ENCODE measurements at regions not wholly inside any gene's neighbourhood (a gene's known extent, or its start where the extent isn't known, plus 50 kb on each side); places are given as distances from the start of the nearest gene placed in this dataset.
A peak's percentile ranks its signal among the peaks of the same experiment; 100 is the strongest.
"Not testable (repeated sequence)": the region's sequence is repeated elsewhere in the genome, so short reads cannot be mapped to it uniquely, and the experiment has no call there.

DNA sequence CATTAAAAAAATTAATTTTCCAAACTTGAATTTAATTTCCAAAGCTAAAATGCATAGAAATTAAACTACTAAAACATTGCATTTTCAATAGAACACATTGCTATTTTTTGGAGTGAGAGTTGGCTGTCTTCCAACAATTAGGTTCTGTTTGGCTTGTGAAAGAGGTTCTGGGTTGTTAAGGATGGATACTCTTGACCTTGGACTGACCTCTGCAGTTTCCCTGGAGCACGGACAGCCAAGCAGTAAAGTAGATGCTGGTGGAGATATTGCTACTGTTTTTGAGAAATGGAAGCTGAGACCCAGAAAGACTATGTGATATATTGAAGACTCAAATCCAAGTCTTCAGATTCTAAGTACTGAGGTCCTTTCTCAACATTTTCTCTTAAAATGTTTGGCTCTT, 95.9 kb upstream of the CHD6 start:
- DNase-seq: no peak

- DNase-seq: no peak
Observed at GRCh38 chr20:41704896-41705295, 86.7 kb upstream of the CHD6 start.

DNA sequence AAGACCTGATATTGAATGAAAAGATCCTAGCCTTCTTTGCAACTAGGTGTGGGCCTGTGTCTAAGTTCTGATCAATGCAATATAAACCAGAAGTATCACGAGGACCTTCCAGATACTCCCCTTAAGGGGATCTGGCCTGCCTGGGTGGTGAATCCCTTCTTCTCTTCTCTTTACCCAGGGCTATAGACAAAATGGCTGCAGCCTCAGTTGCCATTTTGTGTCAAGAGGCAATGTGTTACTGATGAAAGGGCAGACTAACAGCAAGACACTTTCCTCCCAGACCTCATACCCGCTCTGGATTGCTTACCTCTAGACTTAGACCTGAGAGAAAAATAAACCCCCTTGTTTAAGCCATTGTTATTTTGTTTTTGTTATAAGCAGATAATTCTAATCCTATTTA, 84.5 kb upstream of the CHD6 start:
- DNase-seq: no peak

DNA sequence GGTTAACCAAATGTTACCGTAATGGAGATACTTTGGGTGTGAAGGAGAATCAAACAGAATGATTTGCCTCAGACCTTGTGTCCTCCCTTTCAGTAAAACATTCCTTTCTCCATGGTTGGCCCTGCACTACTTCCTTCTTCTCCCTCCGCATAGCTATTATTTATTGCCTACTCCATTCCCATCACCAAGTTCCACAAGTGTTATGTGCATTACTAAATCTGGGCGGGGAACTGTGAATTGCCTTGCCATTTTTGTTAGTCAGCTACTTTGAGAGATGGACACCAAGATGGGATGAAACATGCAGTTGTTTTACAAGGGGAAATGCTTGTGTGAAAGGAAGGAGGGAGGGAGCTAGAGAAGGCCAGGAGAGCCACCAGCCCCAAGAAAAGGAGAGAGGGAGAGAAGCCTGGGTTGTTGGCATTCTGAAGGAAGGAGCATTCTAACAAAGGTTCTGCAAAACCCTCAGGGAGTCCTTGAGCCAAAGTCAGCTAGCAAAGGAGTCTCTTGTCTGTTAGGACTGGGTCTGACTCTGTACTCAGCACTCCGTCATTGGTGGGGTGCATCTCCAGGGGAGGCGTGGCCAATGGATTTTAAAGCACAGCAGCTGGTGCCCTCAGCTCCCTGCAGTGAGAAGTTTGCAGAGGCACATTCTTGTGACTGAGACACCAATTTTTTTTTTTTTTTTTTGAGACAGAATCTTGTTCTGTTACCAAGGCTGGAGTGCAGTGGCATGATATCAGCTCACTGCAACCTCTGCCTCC, 83.6 kb upstream of the CHD6 start:
- DNase-seq: no peak

- not testable (repeated sequence) for DNase-seq
Observed at GRCh38 chr20:41699673-41700072, 81.5 kb upstream of the CHD6 start.

DNA sequence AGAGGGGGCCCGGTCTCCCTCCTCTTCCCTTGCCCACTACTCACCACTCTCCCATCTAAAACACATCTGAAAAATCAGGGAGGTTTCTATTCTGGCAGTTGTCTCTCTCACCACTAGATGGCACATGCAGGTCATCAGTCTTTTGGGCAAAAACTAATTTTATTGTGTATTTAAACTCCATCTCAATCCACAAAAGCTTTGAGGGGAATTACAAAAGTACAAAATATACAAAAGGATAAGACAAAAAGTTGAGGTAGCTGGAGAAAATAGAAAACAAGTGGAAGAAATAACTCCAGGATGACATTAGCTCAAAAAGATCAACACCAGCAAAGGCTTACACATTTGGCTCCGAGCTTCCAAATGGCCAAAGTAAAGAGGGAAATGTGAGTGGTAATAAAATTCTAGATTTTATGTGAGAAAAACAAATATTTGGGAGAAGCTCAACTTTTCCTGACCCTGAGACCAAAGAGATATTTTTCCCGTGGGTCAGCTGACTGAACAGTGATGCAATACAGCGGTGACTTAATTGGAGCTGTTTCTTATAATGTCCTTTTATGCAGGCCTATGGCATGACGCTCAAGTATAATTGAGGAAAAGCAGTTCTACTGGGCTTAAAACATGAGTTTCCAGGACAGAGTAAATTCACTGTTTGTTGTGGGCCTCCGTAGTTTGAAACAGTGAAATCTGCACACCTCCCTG, 79.8 kb upstream of the CHD6 start:
- no peak for DNase-seq

GRCh38 chr20:41696428-41696827, 78.3 kb upstream of the CHD6 start:
- DNase-seq: no peak

- no peak for DNase-seq
Observed at GRCh38 chr20:41694796-41695195, 76.6 kb upstream of the CHD6 start.

DNA sequence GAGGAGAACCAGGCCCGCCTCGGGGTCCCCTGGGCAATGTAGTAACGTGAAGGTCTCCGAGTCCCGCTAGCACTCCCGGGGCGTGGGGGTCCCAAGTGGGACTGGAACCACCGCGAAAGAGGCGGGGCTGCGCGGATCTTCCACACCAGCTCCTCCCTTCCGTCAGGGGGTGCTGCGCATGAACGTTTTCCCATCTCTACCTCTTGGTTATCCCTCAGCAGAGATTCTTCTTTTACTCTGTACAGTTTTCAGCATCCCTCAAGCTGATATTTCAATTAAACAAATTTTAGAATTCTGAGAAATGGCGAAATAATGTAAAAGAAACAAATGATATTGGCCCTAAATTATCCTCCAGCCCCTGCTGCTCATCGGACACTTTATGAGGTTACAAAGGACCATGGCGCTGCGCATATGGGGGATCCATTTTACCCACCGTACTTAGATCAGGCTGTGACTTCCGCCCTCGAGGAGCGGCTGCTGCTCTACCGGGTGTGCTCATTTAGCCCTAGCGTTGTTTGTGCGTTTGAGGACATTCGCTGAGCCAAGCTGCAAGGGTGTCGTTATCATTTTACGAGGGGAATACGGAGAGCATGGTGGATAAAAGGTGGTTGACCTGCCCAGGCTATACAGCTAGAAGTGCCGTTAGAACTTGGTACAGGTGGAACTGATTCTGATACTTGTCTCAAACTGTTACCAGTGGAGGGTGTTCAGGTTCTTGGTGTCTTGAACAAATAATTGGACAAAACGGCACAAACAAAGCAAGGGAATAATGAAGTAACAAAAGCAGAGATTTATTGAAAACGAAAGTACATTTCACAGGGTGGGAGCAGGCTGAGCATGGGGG, 75.2 kb upstream of the CHD6 start:
- peak; percentile 59 for DNase-seq

- DNase-seq: peak; percentile 71
Observed at GRCh38 chr20:41692479-41693135, 74.4 kb upstream of the CHD6 start.

DNA sequence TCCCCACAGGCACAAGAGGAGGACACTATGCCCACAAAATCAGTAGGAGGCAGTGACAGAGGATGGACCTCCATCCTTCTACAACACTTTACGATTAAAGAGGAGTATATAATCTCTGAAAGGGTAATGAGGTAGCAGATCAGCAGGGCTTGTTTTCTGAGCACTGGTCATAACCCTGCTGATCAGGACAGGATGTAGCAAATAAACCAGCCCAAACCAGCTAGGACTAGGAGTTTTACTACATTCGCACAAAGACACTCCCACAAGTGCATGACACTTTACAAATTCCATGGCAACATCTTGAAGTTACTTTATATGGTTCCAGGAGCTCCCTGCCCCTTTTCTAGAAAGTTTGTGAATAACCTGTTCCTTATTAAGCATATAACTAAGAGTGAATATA, 73.3 kb upstream of the CHD6 start:
- no peak for DNase-seq

- DNase-seq: no peak
Observed at GRCh38 chr20:41690702-41691101, 72.5 kb upstream of the CHD6 start.

GRCh38 chr20:41686961-41687360, 68.8 kb upstream of the CHD6 start:
- no peak for DNase-seq

DNA sequence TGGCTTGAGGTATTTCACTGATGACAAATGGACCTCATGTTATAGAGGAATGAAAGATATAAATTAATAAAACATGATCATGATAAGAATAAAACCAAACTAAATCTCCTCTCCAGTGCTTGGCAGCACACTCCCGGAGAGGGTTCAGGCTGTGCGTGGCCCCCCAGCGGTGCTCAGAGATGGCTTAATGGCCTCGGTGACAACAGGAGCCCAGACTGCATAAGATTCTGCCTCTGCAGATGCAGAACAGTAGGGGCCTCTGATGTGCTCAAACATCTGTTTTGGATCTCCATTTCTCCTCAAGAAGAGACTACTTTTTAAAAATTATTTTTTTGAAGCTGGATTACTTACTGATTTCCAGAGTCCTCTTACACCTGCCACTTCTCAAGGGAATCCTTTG, 67.0 kb upstream of the CHD6 start:
- not testable (repeated sequence) for DNase-seq

DNA sequence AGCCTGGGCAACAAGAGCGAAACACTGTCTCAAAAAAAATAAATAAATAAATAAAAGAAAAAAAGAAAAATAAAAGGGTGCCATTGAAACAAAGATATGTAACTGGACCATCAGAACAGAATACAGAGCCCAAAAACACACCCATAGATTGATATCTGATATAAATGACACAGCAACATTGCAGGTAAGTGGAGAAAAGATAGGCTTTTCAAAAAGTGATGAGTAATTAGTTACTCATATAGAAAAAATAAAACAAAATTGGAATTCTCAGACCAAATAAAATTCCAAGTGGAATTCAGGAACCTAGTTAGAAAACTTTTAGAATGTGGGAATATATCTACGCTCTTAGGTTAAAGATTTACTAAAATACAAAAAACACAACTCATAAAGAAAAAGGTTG, 60.6 kb upstream of the CHD6 start:
- no peak for DNase-seq

DNA sequence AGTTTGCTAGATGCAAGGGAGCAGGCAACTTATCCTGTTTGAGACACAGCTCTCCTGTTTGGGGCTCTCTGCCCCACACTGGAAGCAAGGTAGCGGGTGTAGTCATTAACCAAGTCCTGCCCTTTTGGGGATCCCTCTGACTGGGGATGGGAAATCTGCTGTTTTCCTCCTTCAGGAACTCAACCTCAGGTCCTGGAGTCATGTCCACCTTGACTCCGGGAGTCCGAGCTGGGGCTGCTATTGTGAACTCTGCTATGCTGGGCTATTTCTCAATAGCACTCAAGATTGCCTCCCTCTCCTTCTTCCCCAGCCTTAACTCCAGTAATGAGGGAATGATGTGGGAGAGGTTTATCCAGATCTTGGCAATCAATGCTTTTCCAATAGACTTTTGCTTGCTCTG, 54.1 kb upstream of the CHD6 start:
- DNase-seq: no peak

DNA sequence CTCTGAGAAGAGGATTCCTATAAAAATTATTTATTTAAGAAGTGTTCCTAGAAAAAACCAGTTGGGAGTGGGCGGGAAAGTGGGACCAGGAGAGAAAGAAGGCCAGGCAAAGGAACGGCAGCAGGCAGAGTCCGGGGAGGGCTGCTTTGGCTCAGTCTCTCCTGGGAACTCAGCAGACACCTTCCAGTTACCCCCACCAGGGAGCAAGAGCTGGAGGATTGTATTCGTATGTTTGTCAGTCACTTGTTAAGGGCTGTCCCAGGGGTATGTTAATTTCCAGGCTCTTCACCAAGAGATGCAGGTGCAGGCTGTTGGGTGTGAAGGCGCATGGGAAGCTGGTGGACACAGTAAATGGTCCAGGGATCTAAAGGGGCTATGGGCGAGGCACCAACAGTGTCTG, 53.0 kb upstream of the CHD6 start:
- DNase-seq: no peak

- DNase-seq: no peak
Observed at GRCh38 chr20:41670631-41671030, 52.5 kb upstream of the CHD6 start.

DNA sequence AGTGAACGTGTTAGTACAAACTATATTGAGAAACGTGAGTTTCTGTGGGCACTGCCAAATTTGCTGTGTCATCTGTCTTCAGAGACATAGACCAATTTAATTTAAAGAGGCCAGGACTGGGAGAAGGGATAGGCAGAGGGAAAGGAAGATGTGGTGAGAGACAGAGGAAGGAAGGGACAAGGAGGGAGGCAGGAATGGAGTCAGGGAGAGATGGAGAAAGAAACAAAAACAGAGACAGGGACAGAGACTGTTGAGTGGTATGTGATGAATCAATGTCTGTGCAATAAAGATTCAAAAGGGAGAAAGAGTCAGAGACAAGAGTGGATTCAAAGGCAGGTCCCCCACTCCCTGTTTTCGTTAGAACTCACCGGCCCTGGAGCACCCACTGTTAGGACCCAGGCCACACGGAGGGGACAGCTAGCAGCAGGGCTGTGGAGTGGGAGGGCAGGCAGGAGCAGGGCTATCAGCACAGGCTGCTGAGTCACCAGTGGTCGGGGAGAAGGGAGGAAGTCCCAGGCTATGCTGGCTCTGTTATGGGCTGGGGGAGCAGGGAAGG, 51.6 kb upstream of the CHD6 start:
- DNase-seq: no peak

DNA sequence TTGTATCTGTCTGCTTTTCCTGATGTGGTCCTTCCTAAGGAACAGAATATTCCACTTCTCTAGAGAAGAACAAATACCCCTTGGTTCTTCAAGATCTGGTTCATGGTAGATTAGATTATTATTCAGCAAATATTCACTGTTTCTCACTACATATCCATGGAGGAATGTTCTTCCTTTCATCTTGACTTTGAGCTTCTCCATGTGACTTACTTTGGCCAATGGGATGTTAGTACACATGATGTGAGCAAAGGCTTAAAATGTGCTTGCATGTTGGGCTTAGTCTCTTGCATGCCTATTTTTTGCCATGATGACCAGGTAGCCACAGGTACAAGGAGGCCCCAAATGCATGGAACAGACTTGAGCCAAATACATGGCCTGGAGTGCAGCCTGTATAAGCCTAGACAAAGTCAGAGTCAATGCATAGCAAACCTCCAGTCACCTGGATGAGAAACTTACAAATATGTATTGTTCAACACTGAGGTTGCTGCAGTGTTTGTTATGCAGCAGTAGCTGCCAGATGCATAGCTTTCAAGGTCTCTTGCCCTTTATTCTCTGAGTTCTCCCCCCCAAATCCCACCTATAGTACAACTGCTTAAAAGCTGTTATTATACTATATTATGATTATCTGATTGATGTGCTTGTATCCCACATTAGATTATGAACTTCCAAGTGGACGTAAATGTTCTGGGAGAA, 50.0 kb upstream of the CHD6 start:
- DNase-seq: no peak
